ENCODE measurements at regions not wholly inside any gene's neighbourhood (a gene's known extent, or its start where the extent isn't known, plus 50 kb on each side); places are given as distances from the start of the nearest gene placed in this dataset.

GRCh38 chr9:621201-621855 lies 220.2 kb upstream of the DMRT1 start:
- TF ChIP-seq CTCF (conservative IDR thresholded peaks at IDR 0.05) (no peak), ZFX (IDR thresholded peaks at IDR 0.05) (no peak)

All from C4-2B (cell line).